VCaP (cell line): ENCODE measurements at regions not wholly inside any gene's neighbourhood (a gene's known extent, or its start where the extent isn't known, plus 50 kb on each side); places are given as distances from the start of the nearest gene placed in this dataset.

Experiments
- H3K27ac ChIP-seq: fragments of 450-650 bp; 2 replicates; pipeline ENCODE4 v1.5.1; 2017
- CTCF ChIP-seq: fragments of 450-650 bp; conservative IDR thresholded peaks from 2 replicates; pipeline ENCODE4 v1.5.1; 2017; ENCODE audit warnings: mild to moderate bottlenecking, moderate library complexity

GRCh38 chr1:168917796-168918195, 188.7 kb upstream of the ATP1B1 start:
- no peak for TF ChIP-seq CTCF
- H3K27ac ChIP-seq: no peak overlapping the region

- TF ChIP-seq CTCF: no peak
- peak overlapping the region; percentile 77 for H3K27ac ChIP-seq
Observed at GRCh38 chr1:168918860-168919741, 187.4 kb upstream of the ATP1B1 start.

GRCh38 chr1:168920456-168921094, 185.9 kb upstream of the ATP1B1 start:
- no peak for TF ChIP-seq CTCF
- peak overlapping the region; percentile 77 for H3K27ac ChIP-seq

GRCh38 chr1:168921629-168922028, 184.9 kb upstream of the ATP1B1 start:
- TF ChIP-seq CTCF: no peak
- H3K27ac ChIP-seq: peak overlapping the region; percentile 77

- no peak overlapping the region for H3K27ac ChIP-seq
- no peak for TF ChIP-seq CTCF
Observed at GRCh38 chr1:168923521-168924136, 182.9 kb upstream of the ATP1B1 start.

GRCh38 chr1:168924976-168925375, 181.5 kb upstream of the ATP1B1 start:
- H3K27ac ChIP-seq: no peak overlapping the region
- TF ChIP-seq CTCF: no peak

- H3K27ac ChIP-seq: no peak overlapping the region
- no peak for TF ChIP-seq CTCF
Observed at GRCh38 chr1:168926236-168926635, 180.3 kb upstream of the ATP1B1 start.
